ENCODE measurements at regions not wholly inside any gene's neighbourhood (a gene's known extent, or its start where the extent isn't known, plus 50 kb on each side); places are given as distances from the start of the nearest gene placed in this dataset.

DNA sequence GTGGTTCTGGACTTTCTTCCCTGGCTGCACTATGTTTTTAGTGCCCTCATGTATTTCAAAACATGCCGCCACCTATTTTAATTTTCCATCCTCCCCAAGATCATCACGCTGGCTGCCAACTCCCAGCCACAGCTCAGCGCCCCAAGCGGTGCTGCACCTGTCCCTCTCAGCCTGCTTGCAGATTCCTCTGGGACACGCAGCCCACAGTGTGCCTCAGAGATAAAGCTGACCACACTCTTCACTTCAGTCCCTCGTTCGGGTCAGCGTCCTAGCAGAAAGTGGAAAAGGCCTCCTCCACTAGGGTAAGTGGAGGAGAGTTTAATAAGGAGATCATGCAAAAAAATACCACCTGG lies 56.2 kb upstream of the CKS2 start:
- no peaks in the 10 kb centered on the region; the same call in 1 of the 2 replicates for H3K27me3 ChIP-seq (ENCODE audit: control insufficient read depth, insufficient read depth, low read length)
- POLR2A ChIA-PET, result no interaction called here
- CTCF ChIA-PET, result no interaction called here
- no peak for TF ChIP-seq CTCF (IDR thresholded peaks at IDR 0.05; ENCODE audit: insufficient read depth, low read depth, low read length)
- no peak overlapping the region for H3K4me3 ChIP-seq (ENCODE audit: low read depth, low read length)
- DNase-seq (ENCODE audit: low read depth), result no peak
- no peaks in the 10 kb centered on the region for H3K36me3 ChIP-seq (ENCODE audit: control insufficient read depth, insufficient read depth, low read length)

DNA sequence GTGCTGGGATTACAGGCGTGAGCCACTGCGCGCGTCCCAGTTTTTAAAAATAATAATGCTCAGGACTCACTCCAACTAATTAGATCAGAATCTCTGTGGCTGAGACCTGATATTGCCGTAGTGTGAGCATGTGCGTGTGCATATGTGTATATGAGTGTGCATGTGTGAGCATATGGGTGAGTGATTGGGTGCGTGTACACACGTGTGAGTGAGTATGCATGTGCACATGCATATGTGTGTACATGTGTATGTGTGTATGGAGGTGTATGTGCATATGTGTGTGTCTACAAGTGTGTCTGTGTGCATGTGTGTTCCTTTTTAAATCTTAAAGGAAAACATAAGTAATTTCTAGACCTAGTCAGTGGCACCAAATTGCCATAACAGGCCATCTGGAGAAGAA lies 54.8 kb upstream of the CKS2 start:
- CTCF ChIA-PET, result no interaction called here
- no peak for TF ChIP-seq CTCF (IDR thresholded peaks at IDR 0.05; ENCODE audit: insufficient read depth, low read depth, low read length)
- Histone ChIP-seq H3K36me3 (ENCODE audit: control insufficient read depth, insufficient read depth, low read length) (no peaks in the 10 kb centered on the region), H3K4me3 (ENCODE audit: low read depth, low read length) (no peak overlapping the region), H3K27me3 (ENCODE audit: control insufficient read depth, insufficient read depth, low read length) (no peaks in the 10 kb centered on the region; the same call in 1 of the 2 replicates)
- POLR2A ChIA-PET, result no interaction called here
- DNase-seq (ENCODE audit: low read depth), result no peak

GRCh38 chr9:89256642-89257041 lies 54.4 kb upstream of the CKS2 start:
- CTCF ChIA-PET, result no interaction called here
- Histone ChIP-seq H3K36me3 (ENCODE audit: control insufficient read depth, insufficient read depth, low read length) (no peaks in the 10 kb centered on the region), H3K27me3 (ENCODE audit: control insufficient read depth, insufficient read depth, low read length) (no peaks in the 10 kb centered on the region; the same call in 1 of the 2 replicates), H3K4me3 (ENCODE audit: low read depth, low read length) (no peak overlapping the region)
- POLR2A ChIA-PET, result no interaction called here
- no peak for TF ChIP-seq CTCF (IDR thresholded peaks at IDR 0.05; ENCODE audit: insufficient read depth, low read depth, low read length)
- no peak for DNase-seq (ENCODE audit: low read depth)

DNA sequence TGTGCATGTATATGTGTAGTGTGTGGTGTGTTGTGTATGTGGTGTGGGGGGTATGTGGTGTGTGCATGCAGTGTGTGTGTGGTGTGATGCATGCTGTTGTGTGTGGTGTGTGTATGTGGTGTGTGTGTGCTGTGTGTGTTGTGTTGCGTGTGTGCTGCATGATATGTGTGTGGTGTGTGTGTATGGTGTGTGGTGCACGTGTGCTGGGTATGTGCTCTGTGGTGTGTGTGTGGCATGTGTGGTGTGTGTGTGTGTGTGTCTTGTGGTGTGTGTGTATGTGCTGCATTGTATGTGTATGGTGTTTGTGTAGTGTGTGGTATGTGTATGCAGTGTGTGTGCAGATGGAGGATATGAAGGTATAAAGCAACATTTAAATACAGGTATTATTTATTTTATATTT lies 50.5 kb upstream of the CKS2 start:
- CTCF ChIA-PET, result no interaction called here
- Histone ChIP-seq H3K36me3 (ENCODE audit: control insufficient read depth, insufficient read depth, low read length) (no peaks in the 10 kb centered on the region), H3K27me3 (ENCODE audit: control insufficient read depth, insufficient read depth, low read length) (no peaks in the 10 kb centered on the region; the same call in 1 of the 2 replicates), H3K4me3 (ENCODE audit: low read depth, low read length) (no peak overlapping the region)
- POLR2A ChIA-PET, result no interaction called here
- TF ChIP-seq CTCF (IDR thresholded peaks at IDR 0.05; ENCODE audit: insufficient read depth, low read depth, low read length), result no peak
- DNase-seq (ENCODE audit: low read depth), result no peak
